Right cardiac atrium (tissue), 5 donors: ENCODE measurements at regions not wholly inside any gene's neighbourhood (a gene's known extent, or its start where the extent isn't known, plus 50 kb on each side); places are given as distances from the start of the nearest gene placed in this dataset.
"Not testable (repeated sequence)": the region's sequence is repeated elsewhere in the genome, so short reads cannot be mapped to it uniquely, and the experiment has no call there.

Experiments
- ATAC-seq, 2 donors: fragments of 200-7000 bp; cut with Tn5 transposase; one replicate each; pipeline versions ENCODE4 v1.8.0 to v1.9.1; 2020; ENCODE audit warnings: moderate library complexity in 2 of 2, mild to moderate bottlenecking in 1 of 2
- DNase-seq, 3 donors: peaks; one replicate each; pipeline ENCODE4 v3.0.0-alpha.2; 2020
- H3K27ac ChIP-seq: one replicate; pipeline ENCODE4 v1.5.1; 2013; ENCODE audit warnings: mild to moderate bottlenecking, low read length, control low read depth, moderate library complexity
- H3K27me3 ChIP-seq: one replicate; pipeline ENCODE4 v1.6.1; 2013; ENCODE audit not compliant: control insufficient read depth, insufficient read depth
- H3K4me1 ChIP-seq: one replicate; pipeline ENCODE4 v1.6.1; 2013; ENCODE audit warnings: low read length; ENCODE audit not compliant: control insufficient read depth, insufficient read depth
- H3K4me3 ChIP-seq: one replicate; pipeline ENCODE4 v1.5.1; 2013; ENCODE audit warnings: low read length, control low read depth
- H3K9me3 ChIP-seq: one replicate; pipeline ENCODE4 v1.6.1; 2013; ENCODE audit warnings: low read length; ENCODE audit not compliant: control insufficient read depth
- WGBS: extraction: QIAGEN DNeasy Blood & Tissue Kit; methylation state at CpG from one replicate; pipeline ENCODE4 v1.1.7; 2013; 5-methylcytosine and 5-hydroxymethylcytosine counted together
- intact Hi-C, 4 donors: fragments of 100-400 bp; cut with DNase I; formaldehyde crosslinking; loops; one replicate each; pipeline versions ENCODE4 v1.11.0 to v1.14.0; 2022 to 2023
- donor health status: healthy with polysubstance abuse.
- donor health status: DM: no; HTN: yes; CAD: no.
- donor health status: DM: no; HTN: no; CAD: no.
- donor health status: DM: no; HTN: yes; CAD: no; lungs with severe emphysema.
- donor health status: DM: yes; HTN: yes; CAD: no.

DNA sequence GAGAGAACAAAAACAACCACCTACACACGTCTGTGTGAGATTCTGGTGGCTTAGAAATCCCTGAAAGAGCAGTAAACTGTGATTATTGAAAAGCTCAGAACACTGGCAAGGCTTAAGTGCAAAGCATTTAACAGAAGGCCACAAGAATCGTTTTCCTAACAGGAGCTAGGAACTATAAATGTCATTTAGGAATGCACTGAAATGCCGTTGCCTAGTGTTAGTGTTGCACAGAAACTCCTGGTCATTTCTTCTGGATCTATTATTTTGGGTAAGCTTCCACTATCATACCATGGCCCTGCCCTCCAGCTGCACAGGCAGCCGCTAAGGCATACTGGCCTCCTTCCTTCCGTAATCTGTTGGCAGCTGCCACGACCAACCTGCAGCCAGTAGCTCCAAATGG is 923.2 kb downstream of the NLGN4X start:
- intact Hi-C loops: no loop called here
- Histone ChIP-seq H3K4me1 (no peaks in the 10 kb centered on the region), H3K4me3 (no peak overlapping the region), H3K9me3 (no peaks in the 10 kb centered on the region), H3K27me3 (no peaks in the 10 kb centered on the region), H3K27ac (no peak overlapping the region)
- 61% methylated on average over 6 of the region's 6 CpGs for WGBS
- no peak for ATAC-seq
- no peak for DNase-seq

DNA sequence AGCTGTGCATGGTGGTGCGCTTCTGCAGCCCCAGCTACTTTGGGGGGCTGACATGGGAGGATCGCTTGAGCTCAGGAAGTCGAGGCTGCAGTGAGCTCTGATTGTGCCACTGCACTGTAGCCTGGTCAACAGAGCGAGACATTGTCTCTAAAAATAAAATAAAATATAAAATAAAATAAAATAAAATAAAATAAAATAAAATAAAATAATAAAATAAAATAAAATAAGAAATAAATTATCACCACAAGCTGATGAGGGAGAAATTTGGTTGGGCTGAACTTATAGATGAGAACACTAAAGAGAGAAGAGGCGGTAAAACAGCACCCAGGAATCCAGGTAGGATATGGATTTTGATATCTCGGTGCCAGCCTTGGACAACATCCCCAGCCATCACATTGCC is 933.7 kb downstream of the NLGN4X start:
- Histone ChIP-seq H3K4me1 (no peaks in the 10 kb centered on the region), H3K27me3 (no peaks in the 10 kb centered on the region), H3K4me3 (no peak overlapping the region), H3K9me3 (no peaks in the 10 kb centered on the region), H3K27ac (no peak overlapping the region)
- ATAC-seq: no peak
- intact Hi-C loops: no loop called here
- WGBS: 89% methylated on average over 6 of the region's 6 CpGs
- DNase-seq: no peak

DNA sequence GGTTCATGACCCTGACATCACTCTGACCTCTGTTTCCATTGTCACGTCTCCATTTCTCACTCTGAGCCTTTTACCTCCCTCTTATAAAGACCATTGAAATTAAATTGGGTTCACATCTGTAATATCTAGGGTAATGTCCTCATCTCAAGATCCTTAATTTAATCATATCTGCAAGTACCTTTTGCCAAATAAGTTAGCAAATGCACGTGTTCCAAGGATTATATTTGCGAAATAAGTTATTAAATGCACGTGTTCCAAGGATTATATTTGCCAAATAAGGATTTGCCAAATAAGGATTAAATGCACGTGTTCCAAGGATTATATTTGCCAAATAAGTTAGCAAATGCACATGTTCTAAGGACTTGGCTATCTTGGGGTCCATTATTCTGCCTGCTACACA is 938.0 kb downstream of the NLGN4X start:
- WGBS: 71% methylated on average over 5 of the region's 5 CpGs
- no peak for ATAC-seq
- Histone ChIP-seq H3K27ac (no peak overlapping the region), H3K4me1 (no peaks in the 10 kb centered on the region), H3K27me3 (no peaks in the 10 kb centered on the region), H3K4me3 (no peak overlapping the region), H3K9me3 (no peaks in the 10 kb centered on the region)
- intact Hi-C loops: no loop called here
- DNase-seq: no peak

DNA sequence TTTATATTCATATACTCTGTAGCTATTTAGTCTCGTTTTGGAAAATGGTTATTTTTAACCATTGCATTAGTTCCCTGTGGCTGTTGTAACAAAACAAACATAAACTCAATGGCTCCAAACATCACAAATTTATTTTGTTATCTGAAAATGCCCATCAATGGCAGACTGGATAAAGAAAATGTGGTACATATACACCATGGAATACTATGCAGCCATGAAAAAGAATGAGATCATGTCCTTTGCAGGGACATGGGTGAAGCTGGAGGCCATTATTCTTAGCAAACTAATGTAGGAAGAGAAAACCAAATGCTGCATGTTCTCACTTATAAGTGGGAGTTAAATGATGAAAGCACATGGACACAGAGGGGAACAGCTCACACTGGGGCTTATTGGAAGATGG is 938.7 kb downstream of the NLGN4X start:
- H3K9me3 ChIP-seq, H3K4me1 ChIP-seq, H3K27me3 ChIP-seq, intact Hi-C loops, DNase-seq, H3K4me3 ChIP-seq, H3K27ac ChIP-seq, ATAC-seq: not testable (repeated sequence)
- WGBS: 84% methylated on average over 1 of the region's 1 CpG

DNA sequence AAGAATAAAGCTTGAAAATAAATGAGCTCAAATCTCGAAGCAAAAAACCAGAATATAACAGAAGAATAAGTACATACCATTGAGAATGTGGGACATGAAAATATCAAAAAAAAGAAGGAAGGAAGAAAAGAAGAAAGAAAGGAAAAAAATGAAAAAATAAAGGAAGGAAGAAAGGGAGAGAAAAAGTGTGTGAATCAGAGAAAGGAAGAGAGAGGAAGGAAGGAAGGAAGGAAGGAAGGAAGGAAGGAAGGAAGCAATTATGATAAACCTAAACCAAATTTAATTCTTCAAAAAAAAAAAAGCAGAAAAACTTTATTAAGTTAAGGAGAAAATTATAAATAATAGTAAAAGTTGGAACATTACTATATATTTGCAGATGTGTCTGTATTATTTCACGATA is 949.8 kb downstream of the NLGN4X start:
- ATAC-seq (no peak), DNase-seq (no peak)
- intact Hi-C loops: no loop called here
- WGBS: 77% methylated on average over 2 of the region's 2 CpGs
- no peak overlapping the region for H3K27ac ChIP-seq
- no peaks in the 10 kb centered on the region for H3K27me3 ChIP-seq
- H3K9me3 ChIP-seq: no peaks in the 10 kb centered on the region
- H3K4me3 ChIP-seq: no peak overlapping the region
- no peaks in the 10 kb centered on the region for H3K4me1 ChIP-seq

DNA sequence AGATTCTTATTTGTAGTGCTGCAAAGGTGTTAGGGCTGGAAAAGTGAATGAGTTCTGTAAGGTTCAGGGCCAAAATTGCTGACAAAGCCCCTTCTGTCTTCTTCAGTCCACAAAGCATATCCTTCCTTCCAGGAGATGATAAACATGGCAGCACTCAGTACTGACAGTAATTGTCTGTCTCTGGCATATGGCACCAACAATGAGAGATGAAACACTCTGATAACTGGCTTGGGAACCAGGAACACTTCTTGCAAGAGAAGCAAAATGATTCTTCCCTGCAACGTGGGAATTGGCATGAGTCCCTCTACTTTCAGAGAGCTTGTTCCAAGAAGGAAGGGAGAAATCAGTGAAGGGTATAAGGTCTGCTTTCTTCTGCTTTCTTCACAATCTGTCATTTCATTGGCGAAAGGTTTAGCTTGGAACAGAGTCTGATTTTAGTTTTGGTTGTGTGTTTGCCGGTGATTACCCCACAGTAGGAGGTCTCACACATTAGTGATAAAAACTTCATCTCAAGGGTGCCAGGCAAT is 963.3 kb downstream of the NLGN4X start:
- Histone ChIP-seq H3K27me3 (no peaks in the 10 kb centered on the region), H3K27ac (no peak overlapping the region), H3K4me3 (no peak overlapping the region), H3K9me3 (no peaks in the 10 kb centered on the region), H3K4me1 (no peaks in the 10 kb centered on the region)
- DNase-seq: no peak
- WGBS: 54% methylated on average over 3 of the region's 3 CpGs
- intact Hi-C loops: no loop called here
- ATAC-seq: no peak

DNA sequence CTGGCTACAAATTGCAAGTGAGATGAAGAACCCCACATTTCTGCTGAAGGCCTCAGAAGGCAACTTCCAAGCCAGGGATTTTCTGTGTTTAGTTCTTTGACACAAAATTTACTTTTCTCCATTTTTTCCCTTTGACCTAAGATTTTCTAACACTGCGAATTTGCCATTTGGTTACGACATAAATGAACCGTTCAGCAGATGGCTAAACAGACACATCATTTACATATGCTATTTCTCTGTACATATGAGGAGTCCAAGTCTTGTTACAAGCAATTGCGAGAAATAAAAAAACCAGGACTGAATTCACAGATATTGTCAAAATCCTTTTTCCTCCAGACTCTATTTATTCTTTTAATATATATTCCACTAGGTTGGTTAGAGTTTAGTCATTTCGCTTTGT is 978.6 kb downstream of the NLGN4X start:
- no peaks in the 10 kb centered on the region for H3K27me3 ChIP-seq
- H3K4me1 ChIP-seq: no peaks in the 10 kb centered on the region
- no peak for ATAC-seq
- intact Hi-C loops: no loop called here
- no peaks in the 10 kb centered on the region for H3K9me3 ChIP-seq
- WGBS: 85% methylated on average over 5 of the region's 5 CpGs
- H3K27ac ChIP-seq: no peak overlapping the region
- no peak for DNase-seq
- H3K4me3 ChIP-seq: no peak overlapping the region

DNA sequence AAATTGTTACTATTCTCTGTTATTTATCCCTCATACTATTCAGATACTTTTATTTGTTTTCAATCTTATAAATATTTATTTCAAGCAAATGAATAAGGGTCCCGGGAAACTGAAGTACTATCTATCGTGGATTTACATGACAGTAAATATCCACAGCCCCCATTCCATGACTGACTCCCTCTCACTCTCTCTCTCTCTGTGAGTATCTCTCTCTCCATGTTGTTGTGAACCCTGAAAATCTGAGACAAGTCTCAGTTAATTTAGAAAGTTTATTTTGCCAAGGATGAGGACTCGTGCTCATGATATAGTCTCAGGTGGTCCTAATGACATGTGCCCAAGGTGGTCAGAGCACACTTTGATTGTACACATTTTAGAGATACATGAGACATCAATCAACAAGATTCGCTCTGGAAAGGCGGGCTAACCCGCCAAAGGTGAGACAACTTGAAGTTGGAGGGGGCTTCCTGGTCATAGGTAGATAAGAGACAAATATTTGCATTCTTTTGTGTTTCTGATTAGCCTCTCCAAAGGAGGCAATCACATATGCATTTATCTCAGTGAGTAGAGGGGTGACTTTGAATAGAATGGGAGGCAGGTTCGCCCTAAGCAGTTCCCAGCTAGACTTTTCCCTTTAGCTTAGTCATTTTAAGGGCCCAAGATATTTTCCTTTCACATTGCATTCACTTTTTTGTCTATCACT is 986.4 kb downstream of the NLGN4X start:
- no peak overlapping the region for H3K4me3 ChIP-seq
- no peak overlapping the region for H3K27ac ChIP-seq
- H3K4me1 ChIP-seq: no peaks in the 10 kb centered on the region
- intact Hi-C loops: no loop called here
- no peak for ATAC-seq
- no peaks in the 10 kb centered on the region for H3K27me3 ChIP-seq
- H3K9me3 ChIP-seq: no peaks in the 10 kb centered on the region
- 23% methylated on average over 7 of the region's 7 CpGs for WGBS
- no peak for DNase-seq

DNA sequence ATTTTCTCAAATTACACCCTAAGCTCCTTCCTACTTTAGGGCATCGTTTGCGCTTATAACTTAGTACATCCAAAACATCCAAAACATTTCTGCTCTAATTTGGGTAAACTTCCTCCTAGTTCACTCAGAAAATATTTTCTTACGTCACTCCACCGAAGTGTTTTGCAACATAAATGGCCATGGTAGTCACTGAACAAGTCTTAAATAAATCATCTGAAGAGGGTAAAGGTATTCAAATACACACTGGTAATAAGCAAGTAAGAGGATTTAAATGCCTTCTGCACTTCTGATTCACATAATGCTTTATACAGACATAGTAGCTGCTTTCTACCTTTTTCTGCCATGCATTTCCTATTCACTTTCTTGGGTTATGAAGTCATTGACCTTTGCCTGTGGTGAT is 991.9 kb downstream of the NLGN4X start:
- no peak overlapping the region for H3K27ac ChIP-seq
- no peak overlapping the region for H3K4me3 ChIP-seq
- intact Hi-C loops: no loop called here
- 84% methylated on average over 4 of the region's 4 CpGs for WGBS
- no peaks in the 10 kb centered on the region for H3K27me3 ChIP-seq
- no peak for ATAC-seq
- no peaks in the 10 kb centered on the region for H3K9me3 ChIP-seq
- H3K4me1 ChIP-seq: no peaks in the 10 kb centered on the region
- no peak for DNase-seq

DNA sequence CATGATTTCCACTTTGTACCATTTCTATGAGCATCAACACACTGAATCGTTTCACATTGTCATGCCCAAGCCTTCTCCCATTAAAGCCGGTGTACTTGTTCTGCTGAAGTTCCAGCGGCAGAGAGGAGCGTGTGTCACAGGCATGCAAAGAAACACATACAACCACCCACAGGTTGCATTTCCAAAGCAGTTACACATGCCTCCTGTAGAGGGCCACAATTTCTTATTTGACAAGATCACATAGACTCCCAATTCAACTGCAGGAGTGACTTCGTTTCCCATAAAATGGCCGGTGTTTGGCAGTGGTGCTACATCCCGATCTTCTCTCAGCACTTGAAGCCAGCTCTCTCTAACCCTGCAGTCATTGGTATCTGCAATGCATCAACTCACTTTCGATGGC is 992.6 kb downstream of the NLGN4X start:
- H3K27ac ChIP-seq: no peak overlapping the region
- DNase-seq: no peak
- no peak overlapping the region for H3K4me3 ChIP-seq
- no peaks in the 10 kb centered on the region for H3K9me3 ChIP-seq
- H3K4me1 ChIP-seq: no peaks in the 10 kb centered on the region
- intact Hi-C loops: no loop called here
- ATAC-seq: no peak
- WGBS: 60% methylated on average over 8 of the region's 8 CpGs
- H3K27me3 ChIP-seq: no peaks in the 10 kb centered on the region

DNA sequence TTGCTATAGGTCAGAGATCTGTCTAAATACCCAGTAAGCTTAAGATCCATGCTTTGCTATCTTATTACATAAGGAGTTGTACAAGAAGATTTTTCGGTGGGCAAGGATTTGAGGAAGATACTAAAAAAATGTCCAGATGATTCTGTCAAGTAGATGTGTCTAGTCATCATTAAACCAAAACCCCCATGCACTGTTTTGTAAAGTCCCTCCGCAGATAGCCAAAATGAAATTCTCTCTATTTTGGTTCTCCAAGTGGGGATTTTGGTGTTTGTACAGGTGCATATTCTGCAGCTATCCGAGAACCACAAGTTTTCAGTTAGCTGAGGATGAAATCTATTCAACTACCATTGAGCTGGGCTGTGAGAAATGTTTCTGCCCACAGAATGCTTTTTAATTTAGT is 994.8 kb downstream of the NLGN4X start:
- no peaks in the 10 kb centered on the region for H3K4me1 ChIP-seq
- no peaks in the 10 kb centered on the region for H3K9me3 ChIP-seq
- ATAC-seq: no peak
- intact Hi-C loops: no loop called here
- no peaks in the 10 kb centered on the region for H3K27me3 ChIP-seq
- DNase-seq: no peak
- no peak overlapping the region for H3K4me3 ChIP-seq
- 83% methylated on average over 3 of the region's 3 CpGs for WGBS
- H3K27ac ChIP-seq: no peak overlapping the region

DNA sequence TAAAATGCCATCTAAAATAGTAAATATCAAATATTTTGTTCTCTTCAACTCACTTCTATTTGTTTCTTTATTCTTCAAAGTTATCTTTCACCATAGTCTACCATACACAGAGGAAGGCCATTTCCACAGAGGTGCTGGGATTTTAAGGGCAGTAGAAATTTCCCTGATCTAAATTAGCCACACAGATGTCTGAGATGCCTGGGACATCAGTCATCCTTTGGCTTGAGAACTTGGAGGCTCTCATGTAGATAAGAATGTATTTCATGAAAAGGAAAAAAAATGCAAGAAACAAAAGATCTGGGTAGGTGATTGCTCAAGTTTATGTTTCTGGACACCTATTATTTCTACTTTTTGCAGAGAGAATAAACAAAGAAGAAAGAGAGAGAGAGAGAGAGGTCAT is 1008.2 kb downstream of the NLGN4X start:
- intact Hi-C loops: no loop called here
- no peaks in the 10 kb centered on the region for H3K9me3 ChIP-seq
- no peaks in the 10 kb centered on the region for H3K27me3 ChIP-seq
- H3K27ac ChIP-seq: no peak overlapping the region
- no peak overlapping the region for H3K4me3 ChIP-seq
- no peak for ATAC-seq
- H3K4me1 ChIP-seq: no peaks in the 10 kb centered on the region
- no peak for DNase-seq
